GM12874 (cell line): ENCODE measurements at regions not wholly inside any gene's neighbourhood (a gene's known extent, or its start where the extent isn't known, plus 50 kb on each side); places are given as distances from the start of the nearest gene placed in this dataset.

ENCODE experiments used
- TF ChIP-seq, protein P1 (sequence below): IDR thresholded peaks from 2 replicates; pipeline ENCODE4 v1.5.1; 2011; ENCODE audit warnings: low read depth, mild to moderate bottlenecking, control low read depth, low read length, moderate library complexity; ENCODE audit not compliant: insufficient read depth

- TF ChIP-seq, protein P1, sequence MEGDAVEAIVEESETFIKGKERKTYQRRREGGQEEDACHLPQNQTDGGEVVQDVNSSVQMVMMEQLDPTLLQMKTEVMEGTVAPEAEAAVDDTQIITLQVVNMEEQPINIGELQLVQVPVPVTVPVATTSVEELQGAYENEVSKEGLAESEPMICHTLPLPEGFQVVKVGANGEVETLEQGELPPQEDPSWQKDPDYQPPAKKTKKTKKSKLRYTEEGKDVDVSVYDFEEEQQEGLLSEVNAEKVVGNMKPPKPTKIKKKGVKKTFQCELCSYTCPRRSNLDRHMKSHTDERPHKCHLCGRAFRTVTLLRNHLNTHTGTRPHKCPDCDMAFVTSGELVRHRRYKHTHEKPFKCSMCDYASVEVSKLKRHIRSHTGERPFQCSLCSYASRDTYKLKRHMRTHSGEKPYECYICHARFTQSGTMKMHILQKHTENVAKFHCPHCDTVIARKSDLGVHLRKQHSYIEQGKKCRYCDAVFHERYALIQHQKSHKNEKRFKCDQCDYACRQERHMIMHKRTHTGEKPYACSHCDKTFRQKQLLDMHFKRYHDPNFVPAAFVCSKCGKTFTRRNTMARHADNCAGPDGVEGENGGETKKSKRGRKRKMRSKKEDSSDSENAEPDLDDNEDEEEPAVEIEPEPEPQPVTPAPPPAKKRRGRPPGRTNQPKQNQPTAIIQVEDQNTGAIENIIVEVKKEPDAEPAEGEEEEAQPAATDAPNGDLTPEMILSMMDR = no peak
Observed at GRCh38 chr22:22799561-22799960, 88.1 kb upstream of the IGLL5 start.

DNA sequence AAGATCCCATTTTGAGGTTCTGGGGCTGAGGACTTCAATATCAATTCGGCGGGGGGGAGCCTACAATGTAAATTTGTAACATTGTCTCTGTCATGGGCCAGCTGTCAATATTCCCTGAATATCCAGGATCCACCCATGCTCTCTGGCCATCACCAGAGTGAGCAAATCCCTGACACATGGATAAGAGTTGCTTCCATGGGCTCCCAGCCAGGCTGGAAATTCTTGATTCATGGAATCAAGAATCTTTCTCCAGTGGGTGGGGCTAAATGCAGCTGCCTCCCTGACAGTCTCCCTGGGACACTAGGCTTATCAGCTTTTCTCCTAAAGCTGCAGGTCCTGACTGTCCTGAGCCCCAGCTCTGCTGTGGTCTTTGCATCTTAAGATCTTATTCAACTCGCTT, 86.9 kb upstream of the IGLL5 start:
- TF ChIP-seq, protein P1 = no peak

DNA sequence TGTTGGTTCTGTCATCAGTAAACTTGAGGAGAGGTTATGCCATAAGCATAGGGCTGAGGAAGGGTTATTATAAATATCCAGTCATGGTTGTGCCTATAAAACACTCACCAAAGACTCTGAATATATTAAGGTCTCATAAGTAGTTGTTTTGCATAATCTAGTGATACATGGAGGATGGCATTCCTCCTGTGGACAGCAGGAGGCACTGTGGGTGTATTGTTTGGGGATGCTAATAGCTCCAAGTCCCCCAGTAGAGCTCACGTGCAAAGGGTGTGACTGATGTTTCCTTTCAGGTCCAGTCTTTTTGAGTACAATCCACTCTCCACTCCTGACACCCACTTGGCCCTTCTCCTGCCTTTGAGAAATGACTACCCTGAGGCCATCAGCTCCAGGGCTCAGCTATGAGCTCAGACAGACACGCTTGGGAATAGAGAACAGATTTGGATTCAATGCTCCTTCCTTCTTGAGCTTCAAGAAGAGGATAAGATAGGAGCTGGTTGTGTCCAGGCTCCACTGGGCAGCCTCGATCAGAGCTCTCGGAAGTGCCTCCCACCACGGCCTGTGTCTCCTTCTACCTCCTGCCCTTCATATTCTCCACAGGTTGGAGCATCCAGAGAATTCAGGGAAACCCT, 85.2 kb upstream of the IGLL5 start:
- TF ChIP-seq, protein P1 = peak; percentile 72

- TF ChIP-seq, protein P1 = no peak
Observed at GRCh38 chr22:22803285-22803853, 84.2 kb upstream of the IGLL5 start.

DNA sequence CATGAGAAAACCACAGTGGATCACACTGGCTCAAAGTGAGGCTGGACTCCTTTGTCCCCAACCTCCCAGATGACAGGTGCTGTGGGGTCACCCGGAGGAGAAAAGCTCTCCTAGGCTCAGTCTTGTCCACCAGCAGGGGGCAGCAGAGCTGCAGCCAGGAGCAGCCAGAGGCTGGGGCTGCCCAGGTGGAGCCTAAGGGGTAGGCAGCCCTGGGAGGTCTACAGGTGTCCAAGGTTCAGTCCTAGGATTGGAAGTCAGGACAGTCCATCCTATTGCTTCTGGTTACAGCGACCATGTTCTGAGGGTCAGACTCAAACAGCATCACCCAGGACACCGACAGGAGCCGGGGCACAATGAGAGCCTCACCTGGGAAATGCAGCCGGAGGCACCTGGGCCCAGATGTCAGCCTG, 77.6 kb upstream of the IGLL5 start:
- TF ChIP-seq, protein P1 = peak; percentile 87

GRCh38 chr22:22810471-22810870, 77.1 kb upstream of the IGLL5 start:
- TF ChIP-seq, protein P1 = no peak

DNA sequence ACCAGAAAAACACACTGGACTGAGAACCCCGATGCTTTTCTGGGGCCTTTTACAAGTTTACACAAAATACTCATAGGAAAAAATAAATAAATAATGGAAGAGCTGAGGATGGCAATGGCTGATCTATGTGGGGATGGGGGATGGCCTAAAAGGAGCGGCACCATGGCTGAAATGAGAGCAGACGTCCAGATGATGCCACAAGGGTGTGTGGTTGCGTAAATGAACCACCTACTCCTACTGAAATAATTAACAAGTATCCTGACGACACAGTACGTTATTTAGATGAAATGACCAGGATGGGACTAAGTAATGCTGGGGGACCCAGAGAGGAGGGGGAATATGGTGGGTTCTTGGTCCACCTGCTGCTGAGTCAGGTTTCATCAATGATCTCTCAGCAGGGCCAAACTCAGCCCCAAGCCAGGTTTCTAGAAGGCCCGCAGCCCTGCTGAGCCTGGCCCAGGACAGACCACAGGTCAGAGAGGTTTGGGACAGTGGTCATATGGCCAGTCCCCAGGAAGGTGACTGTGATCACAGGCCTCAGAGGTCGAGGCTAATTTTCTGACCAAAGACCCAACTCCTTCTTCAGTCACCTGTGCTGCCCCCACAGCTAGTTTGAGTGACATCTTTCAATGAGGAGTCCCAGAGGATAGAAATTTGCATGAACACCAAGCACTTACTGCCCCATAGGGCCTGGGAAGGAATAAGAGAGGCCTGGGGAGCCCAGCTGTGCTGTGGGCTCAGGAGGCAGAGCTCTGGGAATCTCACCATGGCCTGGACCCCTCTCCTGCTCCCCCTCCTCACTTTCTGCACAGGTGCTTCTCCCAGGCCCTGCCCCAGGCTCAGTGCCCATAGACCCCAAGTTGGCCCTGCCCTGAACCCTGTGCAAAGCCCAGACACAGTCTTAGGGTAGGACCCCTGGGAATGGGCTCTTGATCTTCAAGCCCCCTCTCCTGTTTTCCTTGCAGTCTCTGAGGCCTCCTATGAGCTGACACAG, 76.3 kb upstream of the IGLL5 start:
- TF ChIP-seq, protein P1 = no peak
